ENCODE measurements at regions not wholly inside any gene's neighbourhood (a gene's known extent, or its start where the extent isn't known, plus 50 kb on each side); places are given as distances from the start of the nearest gene placed in this dataset.

GRCh38 chrX:131704136-131704695 lies 160.3 kb downstream of the OR13H1 start:
- DNase-seq = no peak

GRCh38 chrX:131709553-131709952 lies 165.7 kb downstream of the OR13H1 start:
- no peak for DNase-seq

GRCh38 chrX:131711478-131711867 lies 167.6 kb downstream of the OR13H1 start:
- DNase-seq = no peak

- no peak for DNase-seq
These were observed 179.8 kb downstream of the OR13H1 start for GRCh38 chrX:131723646-131724045.

GRCh38 chrX:131724292-131724691 lies 180.4 kb downstream of the OR13H1 start:
- no peak for DNase-seq

GRCh38 chrX:131725001-131725654 lies 181.3 kb downstream of the OR13H1 start:
- no peak for DNase-seq

- no peak for DNase-seq
These were observed 183.9 kb downstream of the OR13H1 start for GRCh38 chrX:131727778-131728177.

GRCh38 chrX:131728295-131729145 lies 184.6 kb downstream of the OR13H1 start:
- DNase-seq = no peak

- DNase-seq = no peak
These were observed 185.4 kb downstream of the OR13H1 start for GRCh38 chrX:131729295-131729694.

GRCh38 chrX:131734621-131735020 lies 190.7 kb downstream of the OR13H1 start:
- DNase-seq = no peak

- DNase-seq = no peak
These were observed 191.3 kb downstream of the OR13H1 start for GRCh38 chrX:131735127-131735526.

- DNase-seq = no peak
These were observed 195.9 kb downstream of the OR13H1 start for GRCh38 chrX:131739823-131740222.

- DNase-seq = no peak
These were observed 197.3 kb downstream of the OR13H1 start for GRCh38 chrX:131741103-131741581.

GRCh38 chrX:131745942-131746489 lies 202.1 kb downstream of the OR13H1 start:
- no peak for DNase-seq

- DNase-seq = no peak
These were observed 202.7 kb downstream of the OR13H1 start for GRCh38 chrX:131746491-131746968.

GRCh38 chrX:131747173-131747572 lies 203.3 kb downstream of the OR13H1 start:
- DNase-seq = no peak

GRCh38 chrX:131752493-131753198 lies 208.8 kb downstream of the OR13H1 start:
- DNase-seq = no peak

- DNase-seq = no peak
These were observed 218.9 kb downstream of the OR13H1 start for GRCh38 chrX:131762802-131763234.

GRCh38 chrX:131763674-131764073 lies 219.8 kb downstream of the OR13H1 start:
- no peak for DNase-seq

GRCh38 chrX:131764216-131764615 lies 220.3 kb downstream of the OR13H1 start:
- DNase-seq = no peak

GRCh38 chrX:131778269-131779218 lies 234.7 kb downstream of the OR13H1 start:
- no peak for DNase-seq
